GM18907 (cell line): ENCODE measurements at regions not wholly inside any gene's neighbourhood (a gene's known extent, or its start where the extent isn't known, plus 50 kb on each side); places are given as distances from the start of the nearest gene placed in this dataset.
"Not testable (repeated sequence)": the region's sequence is repeated elsewhere in the genome, so short reads cannot be mapped to it uniquely, and the experiment has no call there.

Source experiments
- ATAC-seq: cut with Tn5 transposase; IDR thresholded peaks from one replicate; pipeline ENCODE4 v1.9.1; 2021; ENCODE audit warnings: mild to moderate bottlenecking, moderate library complexity; ENCODE audit not compliant: unreplicated experiment

DNA sequence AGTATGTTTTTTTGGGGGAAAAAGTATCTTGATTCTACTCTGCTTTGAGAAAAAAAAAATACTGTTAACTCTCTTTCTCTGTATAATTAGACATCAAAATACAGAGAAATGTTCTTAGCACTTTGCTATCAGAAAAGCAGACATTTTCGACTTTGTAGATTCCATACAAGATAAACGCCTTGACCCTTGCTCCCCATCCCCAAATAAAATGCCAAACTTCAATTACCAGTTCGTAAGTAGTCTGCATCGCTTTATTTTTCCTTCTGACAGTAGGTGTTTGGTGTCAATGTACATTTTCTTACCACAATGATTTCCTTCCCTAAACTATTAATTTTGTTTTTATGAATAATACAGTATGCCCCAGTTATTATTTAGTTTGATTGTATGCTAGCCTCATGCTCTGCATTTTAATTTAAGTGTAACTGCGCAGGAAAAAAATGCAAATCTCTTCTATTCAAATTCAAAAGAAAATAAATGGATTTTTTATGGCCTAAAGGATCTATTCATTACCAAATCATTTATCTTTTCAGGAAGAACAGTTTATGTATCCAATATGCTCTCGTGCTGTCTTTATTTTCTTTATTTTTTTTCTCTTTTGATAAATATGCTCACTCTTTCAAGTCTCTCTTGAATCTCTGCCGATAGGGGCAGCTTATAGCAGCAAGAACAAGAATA is 84.8 kb upstream of the ZNF217 start:
- no peak for ATAC-seq

GRCh38 chr20:53677447-53678314 is 84.0 kb upstream of the ZNF217 start:
- ATAC-seq, result no peak

DNA sequence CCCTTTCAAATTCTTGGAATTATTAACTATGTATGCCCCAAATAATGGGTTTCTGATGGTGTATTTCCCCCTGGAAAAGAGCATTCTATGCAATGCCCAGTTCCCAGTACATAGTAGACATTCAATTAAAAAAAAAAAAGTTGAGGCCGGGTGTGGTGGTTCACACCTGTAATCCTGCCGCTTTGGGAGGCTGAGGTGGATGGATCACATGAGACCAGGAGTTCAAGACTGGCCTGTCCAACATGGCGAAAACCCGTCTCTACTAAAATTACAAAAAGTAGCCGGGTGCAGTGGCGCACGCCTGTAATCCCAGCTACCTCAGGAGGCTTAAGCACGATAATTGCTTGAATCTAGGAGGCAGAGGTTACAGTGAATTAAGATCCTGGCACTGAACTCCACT is 83.3 kb upstream of the ZNF217 start:
- no peak for ATAC-seq

DNA sequence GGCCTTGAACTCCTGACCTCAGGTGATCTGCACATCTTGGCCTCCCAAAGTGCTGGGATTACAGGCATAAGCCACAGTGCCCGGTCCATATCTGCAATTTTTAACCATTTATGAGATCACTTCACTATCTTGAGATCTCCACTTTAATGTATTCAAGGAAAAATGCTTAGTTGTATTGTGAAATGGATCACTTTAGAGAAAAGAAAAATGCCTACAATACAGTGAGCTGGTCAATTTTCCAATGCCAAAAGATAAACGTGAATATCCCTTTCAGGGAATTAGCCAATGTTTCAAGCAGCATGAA is 82.8 kb upstream of the ZNF217 start:
- ATAC-seq, result no peak

- ATAC-seq, result no peak
These were observed 79.0 kb upstream of the ZNF217 start for GRCh38 chr20:53672484-53673129.

GRCh38 chr20:53671370-53671769 is 77.7 kb upstream of the ZNF217 start:
- no peak for ATAC-seq

- ATAC-seq, result not testable (repeated sequence)
These were observed 76.1 kb upstream of the ZNF217 start for GRCh38 chr20:53669517-53670313.

DNA sequence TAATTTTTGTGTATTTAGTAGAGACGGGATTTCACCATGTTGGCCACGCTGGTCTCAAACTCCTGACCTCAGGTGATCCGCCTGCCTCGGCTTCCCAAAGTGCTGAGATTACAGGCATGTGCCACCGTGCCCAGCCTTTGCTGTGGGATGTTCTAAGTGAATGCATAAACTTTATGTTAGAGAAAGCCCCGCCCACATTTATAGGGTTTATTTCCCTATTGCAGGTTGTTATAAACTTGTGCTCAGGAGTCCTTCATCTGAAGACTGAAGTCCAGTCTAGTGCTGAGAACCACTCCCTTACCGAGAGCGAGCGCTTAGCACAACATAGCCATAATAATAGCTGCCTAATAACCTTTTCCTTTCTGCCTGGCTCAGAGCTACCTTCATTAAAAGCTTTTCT is 75.4 kb upstream of the ZNF217 start:
- no peak for ATAC-seq

DNA sequence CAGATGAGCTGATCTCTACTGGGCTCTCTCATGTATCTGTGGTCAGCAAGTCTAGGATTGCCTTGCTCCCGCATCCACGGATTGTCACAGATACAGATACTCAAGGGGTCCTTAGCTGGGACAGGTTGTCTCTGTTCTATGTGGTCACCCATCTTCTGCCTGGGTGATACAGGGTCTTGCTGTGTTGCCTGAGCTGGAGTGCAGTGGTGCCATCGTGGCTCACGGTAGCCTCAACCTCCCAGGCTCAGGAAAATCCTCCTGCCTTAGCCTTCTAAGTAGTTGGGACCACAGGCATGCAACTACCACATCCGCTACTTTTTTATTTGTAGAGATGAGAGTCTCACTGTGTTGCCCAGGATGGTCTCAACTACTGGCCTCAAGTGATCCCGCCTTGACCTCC is 72.5 kb upstream of the ZNF217 start:
- ATAC-seq, result no peak

- no peak for ATAC-seq
These were observed 70.5 kb upstream of the ZNF217 start for GRCh38 chr20:53664121-53664520.

DNA sequence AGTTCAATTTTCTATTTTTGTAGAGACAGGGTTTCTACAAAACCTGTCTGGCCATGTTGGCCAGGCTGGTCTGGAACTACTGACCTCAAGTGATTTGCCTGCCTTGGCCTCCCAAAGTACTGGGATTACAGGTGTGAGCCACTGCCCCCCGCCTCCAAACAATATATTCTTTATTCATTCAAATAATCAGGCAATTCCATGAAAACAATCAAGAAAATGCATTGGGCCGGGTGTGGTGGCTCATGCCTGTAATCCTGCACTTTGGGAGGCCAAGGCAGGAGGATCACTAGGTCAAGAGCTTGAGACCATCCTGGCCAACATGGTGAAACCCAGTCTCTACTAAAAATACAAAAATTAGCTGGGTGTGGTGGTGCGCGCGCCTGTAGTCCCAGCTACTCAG is 69.9 kb upstream of the ZNF217 start:
- not testable (repeated sequence) for ATAC-seq

- no peak for ATAC-seq
These were observed 69.0 kb upstream of the ZNF217 start for GRCh38 chr20:53662595-53662994.

GRCh38 chr20:53660947-53661381 is 67.3 kb upstream of the ZNF217 start:
- ATAC-seq, result no peak

GRCh38 chr20:53660078-53660909 is 66.7 kb upstream of the ZNF217 start:
- no peak for ATAC-seq

- ATAC-seq, result no peak
These were observed 65.3 kb upstream of the ZNF217 start for GRCh38 chr20:53658973-53659372.

GRCh38 chr20:53658322-53658721 is 64.7 kb upstream of the ZNF217 start:
- no peak for ATAC-seq

GRCh38 chr20:53657732-53658131 is 64.1 kb upstream of the ZNF217 start:
- ATAC-seq, result no peak

- no peak for ATAC-seq
These were observed 63.6 kb upstream of the ZNF217 start for GRCh38 chr20:53657279-53657678.

GRCh38 chr20:53656293-53657202 is 62.9 kb upstream of the ZNF217 start:
- no peak for ATAC-seq
